HEK293T (cell line): ENCODE measurements at regions not wholly inside any gene's neighbourhood (a gene's known extent, or its start where the extent isn't known, plus 50 kb on each side); places are given as distances from the start of the nearest gene placed in this dataset.

Experiments used
- BHLHE40 ChIP-seq: fragments of 450-650 bp; IDR thresholded peaks from 2 replicates; pipeline ENCODE4 v1.6.1; 2016; ENCODE audit warnings: mild to moderate bottlenecking, moderate library complexity, borderline replicate concordance
- FOXM1 ChIP-seq: fragments of 450-650 bp; IDR thresholded peaks from 2 replicates; pipeline ENCODE4 v1.6.1; 2017; ENCODE audit warnings: mild to moderate bottlenecking, borderline replicate concordance
- LEF1 ChIP-seq: fragments of 450-650 bp; IDR thresholded peaks from 2 replicates; pipeline ENCODE4 v1.6.1; 2017; ENCODE audit warnings: mild to moderate bottlenecking, borderline replicate concordance
- SUZ12 ChIP-seq: fragments of 450-650 bp; IDR thresholded peaks from 2 replicates; pipeline ENCODE4 v1.6.1; 2016; ENCODE audit warnings: mild to moderate bottlenecking

DNA sequence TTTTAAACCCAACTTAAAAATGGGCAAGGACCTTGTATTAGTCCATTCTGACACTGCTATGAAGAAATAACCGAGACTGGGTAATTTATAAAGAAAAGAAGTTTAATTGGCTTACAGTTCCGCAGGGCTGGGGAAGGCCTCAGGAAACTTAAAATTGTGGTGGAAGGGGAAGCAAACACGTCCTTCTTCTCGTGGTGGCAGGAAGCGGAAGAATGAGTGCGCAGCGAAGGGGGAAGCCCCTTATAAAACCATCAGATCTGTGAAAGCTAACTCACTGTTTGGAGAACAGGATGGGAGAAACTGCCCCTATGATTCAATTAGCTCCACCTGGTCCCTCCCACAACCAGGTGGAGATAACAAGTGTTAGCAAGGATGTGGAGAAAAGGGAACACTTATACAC, 237.7 kb downstream of the SEC16B start:
- no peak for TF ChIP-seq BHLHE40
- TF ChIP-seq FOXM1, result no peak
- no peak for TF ChIP-seq LEF1
- no peak for TF ChIP-seq SUZ12
